ENCODE measurements at regions not wholly inside any gene's neighbourhood (a gene's known extent, or its start where the extent isn't known, plus 50 kb on each side); places are given as distances from the start of the nearest gene placed in this dataset.

DNA sequence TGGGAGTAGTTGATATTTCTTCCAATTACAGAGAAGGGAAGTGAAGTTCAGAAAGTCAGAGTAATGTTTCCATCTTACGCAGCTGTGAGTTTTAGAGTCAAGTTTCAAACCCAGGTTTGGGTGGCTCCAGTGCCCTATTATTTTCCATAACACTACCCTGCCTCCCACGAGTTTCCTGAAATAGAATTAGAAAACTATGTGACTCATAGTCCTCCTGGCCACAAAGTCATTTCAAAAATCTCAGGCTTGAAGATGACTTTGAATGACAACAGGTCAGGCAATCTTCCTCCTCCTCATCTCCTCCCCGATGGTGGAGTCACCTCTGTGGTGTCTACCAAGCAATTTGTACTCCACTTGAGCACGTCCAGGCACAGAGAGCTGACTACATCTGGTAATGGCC lies 212.3 kb upstream of the TRIB2 start:
- TF ChIP-seq, protein P1, sequence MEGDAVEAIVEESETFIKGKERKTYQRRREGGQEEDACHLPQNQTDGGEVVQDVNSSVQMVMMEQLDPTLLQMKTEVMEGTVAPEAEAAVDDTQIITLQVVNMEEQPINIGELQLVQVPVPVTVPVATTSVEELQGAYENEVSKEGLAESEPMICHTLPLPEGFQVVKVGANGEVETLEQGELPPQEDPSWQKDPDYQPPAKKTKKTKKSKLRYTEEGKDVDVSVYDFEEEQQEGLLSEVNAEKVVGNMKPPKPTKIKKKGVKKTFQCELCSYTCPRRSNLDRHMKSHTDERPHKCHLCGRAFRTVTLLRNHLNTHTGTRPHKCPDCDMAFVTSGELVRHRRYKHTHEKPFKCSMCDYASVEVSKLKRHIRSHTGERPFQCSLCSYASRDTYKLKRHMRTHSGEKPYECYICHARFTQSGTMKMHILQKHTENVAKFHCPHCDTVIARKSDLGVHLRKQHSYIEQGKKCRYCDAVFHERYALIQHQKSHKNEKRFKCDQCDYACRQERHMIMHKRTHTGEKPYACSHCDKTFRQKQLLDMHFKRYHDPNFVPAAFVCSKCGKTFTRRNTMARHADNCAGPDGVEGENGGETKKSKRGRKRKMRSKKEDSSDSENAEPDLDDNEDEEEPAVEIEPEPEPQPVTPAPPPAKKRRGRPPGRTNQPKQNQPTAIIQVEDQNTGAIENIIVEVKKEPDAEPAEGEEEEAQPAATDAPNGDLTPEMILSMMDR (IDR thresholded peaks at IDR 0.05; ENCODE audit: insufficient read depth, low read length), result no peak
- no peak overlapping the region for H3K4me3 ChIP-seq (ENCODE audit: low read depth, low read length)
- DNase-seq (ENCODE audit: low read depth), result no peak

DNA sequence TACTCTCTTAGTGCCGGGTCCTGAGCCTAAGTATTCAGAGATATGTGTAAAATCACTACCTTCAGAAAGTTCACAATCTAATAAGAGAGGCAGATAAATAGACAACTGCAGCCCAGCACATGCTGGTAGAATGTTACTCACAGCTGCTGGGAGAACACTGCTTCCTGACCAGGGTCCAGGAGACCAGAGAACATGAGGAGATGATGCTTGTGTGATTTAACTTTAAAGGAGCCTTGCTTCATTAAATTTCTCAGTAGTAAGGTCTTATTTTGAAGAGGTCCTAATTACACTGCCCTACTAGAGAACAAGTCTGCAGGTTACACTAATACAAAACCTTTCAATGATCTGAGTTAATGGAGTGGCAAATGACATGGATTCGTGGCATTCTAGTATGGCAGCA lies 209.9 kb upstream of the TRIB2 start:
- DNase-seq (ENCODE audit: low read depth), result no peak
- TF ChIP-seq, protein P1 (IDR thresholded peaks at IDR 0.05; ENCODE audit: insufficient read depth, low read length), result no peak
- no peak overlapping the region for H3K4me3 ChIP-seq (ENCODE audit: low read depth, low read length)

DNA sequence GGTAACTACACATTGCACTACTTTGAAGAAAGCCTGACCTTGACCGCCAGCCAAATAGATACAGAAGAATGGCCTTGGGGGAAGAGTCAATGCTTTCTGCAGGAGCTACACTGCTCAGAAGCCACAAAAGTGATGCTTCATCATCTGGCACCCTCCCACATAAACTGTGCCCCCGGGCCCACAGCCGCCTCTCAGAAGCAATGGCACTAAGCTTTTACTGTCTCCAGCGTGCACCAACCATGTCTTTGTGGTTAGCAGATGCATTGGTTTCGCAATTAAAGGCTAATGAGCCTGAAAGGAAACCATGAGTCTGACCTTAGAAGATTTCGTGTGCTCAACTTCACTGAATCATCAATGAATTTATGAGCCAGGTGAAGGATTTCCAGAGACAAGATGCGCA lies 209.4 kb upstream of the TRIB2 start:
- DNase-seq (ENCODE audit: low read depth), result no peak
- no peak overlapping the region for H3K4me3 ChIP-seq (ENCODE audit: low read depth, low read length)
- TF ChIP-seq, protein P1 (IDR thresholded peaks at IDR 0.05; ENCODE audit: insufficient read depth, low read length), result no peak

DNA sequence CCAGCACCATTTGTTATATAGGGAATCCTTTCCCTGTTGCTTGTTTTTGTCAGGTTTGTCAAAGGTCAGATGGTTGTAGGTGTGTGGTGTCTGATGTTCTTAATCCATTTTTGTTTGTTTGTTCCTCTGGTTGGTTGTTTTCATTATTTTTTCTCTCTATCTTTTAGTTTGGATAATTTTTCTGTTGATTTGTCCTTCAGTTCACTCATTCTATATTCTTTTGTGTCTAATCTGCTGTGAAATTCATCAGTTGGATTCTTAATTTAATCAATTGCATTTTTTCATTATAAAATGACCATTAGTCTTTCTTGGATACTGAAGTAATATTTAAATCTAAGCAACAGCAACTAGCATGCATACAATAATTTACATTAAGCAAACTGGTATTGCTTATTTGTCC lies 206.7 kb upstream of the TRIB2 start:
- no peak overlapping the region for H3K4me3 ChIP-seq (ENCODE audit: low read depth, low read length)
- TF ChIP-seq, protein P1 (IDR thresholded peaks at IDR 0.05; ENCODE audit: insufficient read depth, low read length), result no peak
- no peak for DNase-seq (ENCODE audit: low read depth)

DNA sequence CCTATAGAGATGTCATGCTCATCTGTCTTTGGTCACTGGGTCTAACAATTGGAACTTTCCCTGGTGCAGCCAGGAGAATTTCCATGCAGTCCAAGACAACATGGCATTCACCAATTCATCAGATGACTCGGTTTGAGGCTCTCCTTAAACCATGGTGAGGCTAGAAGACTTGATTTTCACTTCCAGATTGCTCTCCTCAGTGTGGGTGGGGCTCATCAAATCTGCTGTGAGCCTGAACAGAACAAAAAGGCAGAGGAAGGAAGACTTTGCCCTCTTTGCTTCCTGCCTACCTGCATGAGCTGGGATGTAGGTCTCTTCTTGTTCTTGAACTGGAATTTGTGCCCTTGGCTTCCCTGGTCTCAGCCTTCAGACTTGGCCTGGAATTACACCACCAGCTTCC lies 203.4 kb upstream of the TRIB2 start:
- no peak overlapping the region for H3K4me3 ChIP-seq (ENCODE audit: low read depth, low read length)
- TF ChIP-seq, protein P1 (IDR thresholded peaks at IDR 0.05; ENCODE audit: insufficient read depth, low read length), result no peak
- no peak for DNase-seq (ENCODE audit: low read depth)

DNA sequence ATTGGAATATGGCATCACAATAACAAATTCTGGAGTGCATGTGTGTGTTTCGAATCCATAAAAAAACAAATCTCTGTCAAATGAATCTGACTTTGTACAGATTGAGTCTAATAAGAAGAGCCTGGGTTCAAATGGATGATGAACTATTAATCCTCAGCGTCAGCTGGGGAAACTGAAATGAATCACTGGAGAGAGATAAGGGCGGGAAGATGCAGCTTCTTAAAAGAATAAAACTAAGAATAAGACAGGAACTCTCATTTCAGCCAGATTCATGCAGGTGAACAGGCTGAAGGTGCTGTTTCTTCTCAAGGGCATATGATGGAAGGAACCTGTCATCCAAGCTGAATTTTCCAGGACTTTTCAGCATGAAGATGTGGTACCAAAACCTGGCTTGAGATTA lies 202.6 kb upstream of the TRIB2 start:
- TF ChIP-seq, protein P1 (IDR thresholded peaks at IDR 0.05; ENCODE audit: insufficient read depth, low read length), result no peak
- DNase-seq (ENCODE audit: low read depth), result no peak
- H3K4me3 ChIP-seq (ENCODE audit: low read depth, low read length), result no peak overlapping the region

DNA sequence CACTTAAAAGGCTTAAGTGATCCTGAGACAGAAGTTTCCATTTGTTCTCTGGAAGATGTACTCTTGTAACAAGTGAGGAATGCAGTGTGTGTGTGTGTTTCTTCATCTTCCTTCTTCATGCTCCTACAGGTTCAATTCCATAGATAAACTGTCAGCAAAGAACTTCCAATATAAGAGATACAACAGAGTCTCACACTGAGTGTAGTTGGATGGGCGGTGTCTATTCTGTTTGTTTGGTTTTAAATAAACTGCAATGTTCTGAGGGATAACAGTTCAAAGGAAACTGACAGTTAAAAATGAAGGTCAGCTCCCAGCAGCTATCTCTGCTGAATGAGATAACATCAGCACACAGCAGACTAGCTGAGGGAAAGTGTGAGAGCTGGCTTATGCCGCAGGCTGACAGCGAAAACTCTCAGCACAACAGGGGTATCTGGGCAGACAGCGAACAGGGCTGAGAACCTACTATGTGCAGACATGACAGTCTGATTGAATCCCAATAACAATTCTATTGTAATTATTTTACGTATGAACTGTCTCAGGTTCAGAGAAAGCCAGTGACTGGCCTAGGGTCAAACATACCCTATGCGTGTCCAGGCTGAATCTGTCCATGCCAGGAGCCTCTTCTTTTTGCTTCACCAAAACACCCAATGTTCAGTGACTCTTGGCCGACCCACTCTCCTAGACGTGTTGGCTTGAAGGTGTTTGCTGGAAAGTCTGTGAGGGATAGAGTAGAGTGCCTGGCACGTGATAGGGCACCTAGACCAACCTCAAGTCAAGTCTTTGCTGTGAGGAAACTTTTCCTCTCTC lies 201.9 kb upstream of the TRIB2 start:
- DNase-seq (ENCODE audit: low read depth), result no peak
- TF ChIP-seq, protein P1 (IDR thresholded peaks at IDR 0.05; ENCODE audit: insufficient read depth, low read length), result no peak
- no peak overlapping the region for H3K4me3 ChIP-seq (ENCODE audit: low read depth, low read length)
